A673 (cell line): ENCODE measurements at regions not wholly inside any gene's neighbourhood (a gene's known extent, or its start where the extent isn't known, plus 50 kb on each side); places are given as distances from the start of the nearest gene placed in this dataset.

Source experiments
- BruUV-seq: library from RNA; stranded (reverse); fragments of 400-500 nt; replicated peaks from 2 replicates; lab custom pipeline; 2021; lab: Mats Ljungman, UMichigan
- CTCF ChIA-PET: fragments of 300-600 bp; sonication (Branson Sonifier 250); formaldehyde crosslinking; loops from one replicate; lab custom pipeline; 2022; ENCODE audit warnings: antibody characterized with exemption; lab: Charles Lee
- POLR2A ChIA-PET: fragments of 300-600 bp; sonication (Branson Sonifier 250); formaldehyde crosslinking; loops from one replicate; lab custom pipeline; 2022; ENCODE audit warnings: antibody characterized with exemption; ENCODE audit not compliant: low non-redundant PET; lab: Charles Lee
- DNase-seq: peaks from one replicate; pipeline ENCODE4 v3.0.0-alpha.2; 2015; ENCODE audit warnings: low spot score
- H3K27ac ChIP-seq: fragments of 200-600 bp; sonication (generic); 2 replicates; pipeline ENCODE4 v1.5.1; 2016; ENCODE audit warnings: mixed run types, low read depth, mild to moderate bottlenecking, mixed read lengths, antibody characterized with exemption, low read length; ENCODE audit not compliant: poor library complexity, severe bottlenecking
- H3K27me3 ChIP-seq: fragments of 200-600 bp; sonication (generic); replicated peaks from 2 replicates; pipeline ENCODE4 v1.6.1; 2017; ENCODE audit warnings: mixed run types, low read depth, mild to moderate bottlenecking, mixed read lengths, antibody characterized with exemption, low read length; ENCODE audit not compliant: insufficient read depth, poor library complexity
- H3K36me3 ChIP-seq: fragments of 200-600 bp; sonication (generic); 2 replicates; pipeline ENCODE4 v1.6.1; 2016; ENCODE audit warnings: mixed run types, mild to moderate bottlenecking, mixed read lengths, antibody characterized with exemption, low read length; ENCODE audit not compliant: insufficient read depth, poor library complexity, severe bottlenecking
- H3K4me1 ChIP-seq: fragments of 200-600 bp; sonication (generic); 2 replicates; pipeline ENCODE4 v1.6.1; 2017; ENCODE audit warnings: mixed run types, mild to moderate bottlenecking, mixed read lengths, antibody characterized with exemption, low read length; ENCODE audit not compliant: insufficient read depth, poor library complexity, severe bottlenecking
- H3K4me3 ChIP-seq: fragments of 200-600 bp; sonication (generic); 2 replicates; pipeline ENCODE4 v1.5.1; 2016; ENCODE audit warnings: low read depth, mixed run types, mild to moderate bottlenecking, mixed read lengths, low read length; ENCODE audit not compliant: poor library complexity, severe bottlenecking
- H3K9me3 ChIP-seq: fragments of 200-600 bp; sonication (generic); 2 replicates; pipeline ENCODE4 v1.6.1; 2016; ENCODE audit warnings: mixed run types, low read depth, mild to moderate bottlenecking, mixed read lengths, antibody characterized with exemption, low read length; ENCODE audit not compliant: poor library complexity, severe bottlenecking
- EZH2 ChIP-seq: fragments of 200-600 bp; sonication (generic); IDR thresholded peaks from 2 replicates; pipeline ENCODE4 v1.6.1; 2017; ENCODE audit warnings: borderline replicate concordance, low read depth, mild to moderate bottlenecking, mixed read lengths, antibody characterized with exemption, low read length; ENCODE audit not compliant: poor library complexity, severe bottlenecking
- intact Hi-C: fragments of 100-400 bp; cut with micrococcal nuclease; formaldehyde crosslinking; loops from one replicate; pipeline ENCODE4 v1.10.0; 2022; ENCODE audit not compliant: unreplicated experiment
- TF ChIP-seq, protein P1 (sequence below): fragments of 300-800, 200-600 bp; sonication (generic); conservative IDR thresholded peaks from 2 replicates; pipeline ENCODE4 v1.5.1; 2017; ENCODE audit warnings: low read depth, mild to moderate bottlenecking, antibody characterized with exemption, low read length, moderate library complexity, mixed read lengths

DNA sequence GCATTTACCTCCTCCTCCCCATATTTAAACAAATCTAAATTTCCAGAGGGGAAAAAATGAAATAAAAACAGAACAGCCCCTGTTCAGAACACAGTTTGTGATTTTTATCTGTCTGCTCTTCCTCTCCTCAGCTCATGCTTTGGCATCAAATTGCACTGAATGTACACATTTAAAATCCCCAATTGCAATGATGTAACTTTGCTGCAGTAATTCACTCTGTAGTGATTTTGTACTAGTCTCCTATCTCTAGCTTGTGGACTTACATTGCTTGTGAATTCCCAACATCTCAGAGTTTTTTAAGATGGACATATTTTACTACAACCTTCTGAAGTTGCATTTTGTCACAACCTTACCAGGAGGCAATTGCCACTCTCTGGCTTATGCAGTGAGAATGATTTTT is 81.6 kb upstream of the ROBO2 start:
- Histone ChIP-seq H3K9me3 (no peaks in the 10 kb centered on the region), H3K4me1 (no peaks in the 10 kb centered on the region), H3K36me3 (no peaks in the 10 kb centered on the region), H3K27me3 (no peaks in the 10 kb centered on the region), H3K4me3 (no peak overlapping the region), H3K27ac (no peak overlapping the region)
- BruUV-seq, result no TSS peak
- DNase-seq, result no peak
- ChIA-PET CTCF (no interaction called here), POLR2A (no interaction called here)
- TF ChIP-seq, protein P1, sequence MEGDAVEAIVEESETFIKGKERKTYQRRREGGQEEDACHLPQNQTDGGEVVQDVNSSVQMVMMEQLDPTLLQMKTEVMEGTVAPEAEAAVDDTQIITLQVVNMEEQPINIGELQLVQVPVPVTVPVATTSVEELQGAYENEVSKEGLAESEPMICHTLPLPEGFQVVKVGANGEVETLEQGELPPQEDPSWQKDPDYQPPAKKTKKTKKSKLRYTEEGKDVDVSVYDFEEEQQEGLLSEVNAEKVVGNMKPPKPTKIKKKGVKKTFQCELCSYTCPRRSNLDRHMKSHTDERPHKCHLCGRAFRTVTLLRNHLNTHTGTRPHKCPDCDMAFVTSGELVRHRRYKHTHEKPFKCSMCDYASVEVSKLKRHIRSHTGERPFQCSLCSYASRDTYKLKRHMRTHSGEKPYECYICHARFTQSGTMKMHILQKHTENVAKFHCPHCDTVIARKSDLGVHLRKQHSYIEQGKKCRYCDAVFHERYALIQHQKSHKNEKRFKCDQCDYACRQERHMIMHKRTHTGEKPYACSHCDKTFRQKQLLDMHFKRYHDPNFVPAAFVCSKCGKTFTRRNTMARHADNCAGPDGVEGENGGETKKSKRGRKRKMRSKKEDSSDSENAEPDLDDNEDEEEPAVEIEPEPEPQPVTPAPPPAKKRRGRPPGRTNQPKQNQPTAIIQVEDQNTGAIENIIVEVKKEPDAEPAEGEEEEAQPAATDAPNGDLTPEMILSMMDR, result no peak
- TF ChIP-seq EZH2, result no peak
- intact Hi-C loops, result no loop called here

DNA sequence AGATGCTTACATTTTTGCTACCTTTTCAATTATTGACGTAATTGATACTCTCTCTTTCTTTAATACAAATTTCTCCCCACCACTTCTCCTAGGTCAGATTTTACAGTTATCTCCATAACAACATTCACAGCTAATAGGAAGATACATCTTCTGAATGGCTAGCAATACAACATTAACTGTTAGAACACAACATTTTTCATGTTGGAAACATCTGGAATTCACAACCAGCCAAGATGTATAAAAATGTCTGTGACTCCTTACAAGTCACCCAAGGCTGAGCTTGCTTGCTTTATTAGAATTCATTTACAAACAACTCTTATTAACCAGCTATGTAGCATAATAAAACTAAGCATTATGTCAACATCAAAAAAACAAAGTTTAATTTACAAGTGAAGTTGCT is 81.0 kb upstream of the ROBO2 start:
- Histone ChIP-seq H3K36me3 (no peaks in the 10 kb centered on the region), H3K9me3 (no peaks in the 10 kb centered on the region), H3K4me3 (no peak overlapping the region), H3K27ac (no peak overlapping the region), H3K27me3 (no peaks in the 10 kb centered on the region), H3K4me1 (no peaks in the 10 kb centered on the region)
- intact Hi-C loops, result no loop called here
- TF ChIP-seq, protein P1, result no peak
- TF ChIP-seq EZH2, result no peak
- DNase-seq, result no peak
- ChIA-PET CTCF (no interaction called here), POLR2A (no interaction called here)
- BruUV-seq, result no TSS peak

DNA sequence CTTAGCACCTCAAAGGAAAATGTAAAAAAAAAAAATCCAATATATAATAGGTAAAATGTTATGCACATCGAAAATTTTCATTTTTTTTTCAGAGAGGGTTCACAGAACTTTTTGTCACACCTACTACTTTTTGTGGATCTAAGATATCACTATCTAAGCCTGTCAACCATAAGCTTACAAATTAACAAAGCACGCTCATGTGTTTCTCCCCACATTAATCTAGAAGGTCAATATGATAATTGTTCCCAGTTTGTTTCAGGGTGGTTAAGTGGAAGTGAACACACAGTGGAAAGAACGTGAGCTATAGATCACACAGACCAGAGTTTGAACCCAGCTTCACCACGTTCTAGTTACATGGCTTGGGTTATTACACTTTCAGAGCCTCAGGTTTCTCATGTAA is 78.6 kb upstream of the ROBO2 start:
- no peak for DNase-seq
- no TSS peak for BruUV-seq
- no peaks in the 10 kb centered on the region for H3K36me3 ChIP-seq
- no peak for TF ChIP-seq EZH2
- TF ChIP-seq, protein P1, result no peak
- H3K4me1 ChIP-seq, result no peaks in the 10 kb centered on the region
- H3K27me3 ChIP-seq, result no peaks in the 10 kb centered on the region
- ChIA-PET POLR2A (no interaction called here), CTCF (no interaction called here)
- no peak overlapping the region for H3K4me3 ChIP-seq
- H3K27ac ChIP-seq, result no peak overlapping the region
- intact Hi-C loops, result no loop called here
- H3K9me3 ChIP-seq, result no peaks in the 10 kb centered on the region
